ENCODE measurements at regions not wholly inside any gene's neighbourhood (a gene's known extent, or its start where the extent isn't known, plus 50 kb on each side); places are given as distances from the start of the nearest gene placed in this dataset.
"Not testable (repeated sequence)": the region's sequence is repeated elsewhere in the genome, so short reads cannot be mapped to it uniquely, and the experiment has no call there.

GRCh38 chr2:207332480-207333212 is 166.9 kb upstream of the KLF7 start:
- DNase-seq = no peak

DNA sequence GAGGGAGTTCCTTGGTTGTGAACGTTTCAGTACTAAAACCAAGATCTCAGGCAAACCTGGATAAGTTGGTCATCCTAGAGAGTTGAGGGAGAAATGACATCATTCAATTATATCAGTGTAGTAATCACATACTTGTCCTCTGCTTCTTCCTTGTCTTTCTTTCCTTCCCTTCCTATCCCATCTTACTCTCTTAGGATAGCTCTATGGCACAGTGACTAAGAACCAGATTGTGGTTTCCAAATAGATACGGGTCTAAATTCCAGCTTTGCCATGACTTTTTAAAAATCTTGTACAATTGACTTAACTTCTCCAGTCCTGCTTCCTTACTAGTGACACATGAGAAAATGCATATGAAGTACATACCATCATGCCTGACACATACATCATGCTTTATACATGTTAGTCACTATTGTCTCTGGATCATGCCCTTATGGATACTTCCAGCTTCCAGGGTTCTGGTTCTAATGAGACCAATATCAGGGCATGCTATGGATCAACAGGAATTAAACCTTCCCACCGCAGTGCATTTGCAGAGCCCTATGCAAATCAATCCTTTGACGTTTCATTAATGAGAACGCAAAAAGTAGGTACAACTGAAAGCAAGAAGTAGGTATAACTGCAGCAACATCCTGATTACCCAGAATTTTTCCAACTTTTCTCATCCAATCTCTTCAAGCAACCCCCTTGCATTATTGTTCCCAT is 168.0 kb upstream of the KLF7 start:
- DNase-seq = no peak

DNA sequence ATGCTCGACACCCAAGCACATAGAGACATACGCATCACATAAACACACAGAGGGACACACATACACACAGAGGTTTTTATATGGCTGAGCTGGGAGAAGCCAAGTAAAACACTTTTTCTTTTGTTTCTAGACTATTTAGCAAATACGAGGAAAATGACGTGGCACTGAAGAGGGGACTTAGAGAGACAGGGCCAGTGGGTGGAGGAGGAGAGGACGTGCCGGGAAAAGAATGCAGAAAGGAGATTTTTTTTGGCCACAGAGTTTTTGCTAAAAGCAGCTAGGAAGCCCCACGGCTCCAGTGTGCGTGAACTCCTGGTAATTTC is 168.5 kb upstream of the KLF7 start:
- no peak for DNase-seq

DNA sequence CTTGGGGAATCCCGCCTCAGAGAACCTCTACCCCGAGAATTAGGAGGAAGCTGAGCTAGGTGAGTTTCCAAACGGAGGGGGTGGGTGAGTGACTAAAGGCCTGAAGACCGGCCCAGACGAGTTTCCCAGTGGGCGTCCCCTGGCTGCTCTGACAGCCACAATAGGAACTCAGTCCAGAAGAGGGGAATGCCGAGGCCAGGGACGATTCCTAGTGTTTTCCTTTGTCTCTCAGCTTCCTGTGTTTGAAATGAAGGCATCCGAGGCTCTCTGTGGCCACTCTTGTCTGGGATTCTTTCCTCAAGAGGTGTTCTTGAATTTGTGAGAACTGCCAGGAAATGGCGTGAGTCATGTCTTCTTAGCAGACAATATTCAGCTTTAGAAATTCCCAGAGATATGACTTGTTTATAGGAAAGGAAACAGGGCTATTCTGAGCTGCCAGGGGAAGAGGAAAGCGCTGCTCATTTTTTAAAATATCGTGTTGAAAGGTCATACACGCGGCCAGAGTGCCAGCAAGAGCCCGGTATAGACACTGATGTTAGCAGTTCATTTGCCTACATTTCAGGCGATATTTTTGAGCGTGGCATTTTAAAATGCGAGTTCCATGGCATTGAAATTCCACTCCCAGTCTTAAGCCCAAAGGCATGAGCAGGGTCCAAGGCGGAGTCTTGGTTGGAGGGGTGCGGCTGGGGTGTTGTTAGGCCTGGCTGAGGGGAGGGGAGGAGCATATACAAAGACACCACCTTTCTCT is 169.1 kb upstream of the KLF7 start:
- peak; percentile 23 to 34 for DNase-seq

- no peak for DNase-seq
Measured at GRCh38 chr2:207337234-207338219, 171.8 kb upstream of the KLF7 start.

DNA sequence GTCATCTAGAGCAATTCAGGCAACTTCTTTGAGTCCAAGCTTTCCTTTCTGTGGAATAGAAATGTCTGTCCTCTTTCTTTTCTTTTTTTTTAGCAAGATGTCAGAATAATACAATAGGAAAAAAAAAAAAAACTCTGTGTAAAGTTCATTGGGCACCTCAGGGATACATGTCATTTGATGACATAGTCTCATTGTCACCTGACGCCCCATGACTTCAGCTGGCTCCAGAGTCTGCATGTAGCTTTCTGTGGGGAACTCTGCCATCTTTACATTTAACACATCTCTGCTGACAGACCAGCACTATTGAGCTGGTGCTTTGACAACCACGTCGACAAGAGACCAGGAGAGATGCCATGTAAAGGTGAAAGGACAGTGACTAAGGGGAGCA is 172.5 kb upstream of the KLF7 start:
- no peak for DNase-seq

- no peak for DNase-seq
Measured at GRCh38 chr2:207338610-207339009, 172.9 kb upstream of the KLF7 start.

- DNase-seq = no peak
Measured at GRCh38 chr2:207341112-207341750, 175.5 kb upstream of the KLF7 start.

GRCh38 chr2:207341804-207342203 is 176.1 kb upstream of the KLF7 start:
- no peak for DNase-seq

DNA sequence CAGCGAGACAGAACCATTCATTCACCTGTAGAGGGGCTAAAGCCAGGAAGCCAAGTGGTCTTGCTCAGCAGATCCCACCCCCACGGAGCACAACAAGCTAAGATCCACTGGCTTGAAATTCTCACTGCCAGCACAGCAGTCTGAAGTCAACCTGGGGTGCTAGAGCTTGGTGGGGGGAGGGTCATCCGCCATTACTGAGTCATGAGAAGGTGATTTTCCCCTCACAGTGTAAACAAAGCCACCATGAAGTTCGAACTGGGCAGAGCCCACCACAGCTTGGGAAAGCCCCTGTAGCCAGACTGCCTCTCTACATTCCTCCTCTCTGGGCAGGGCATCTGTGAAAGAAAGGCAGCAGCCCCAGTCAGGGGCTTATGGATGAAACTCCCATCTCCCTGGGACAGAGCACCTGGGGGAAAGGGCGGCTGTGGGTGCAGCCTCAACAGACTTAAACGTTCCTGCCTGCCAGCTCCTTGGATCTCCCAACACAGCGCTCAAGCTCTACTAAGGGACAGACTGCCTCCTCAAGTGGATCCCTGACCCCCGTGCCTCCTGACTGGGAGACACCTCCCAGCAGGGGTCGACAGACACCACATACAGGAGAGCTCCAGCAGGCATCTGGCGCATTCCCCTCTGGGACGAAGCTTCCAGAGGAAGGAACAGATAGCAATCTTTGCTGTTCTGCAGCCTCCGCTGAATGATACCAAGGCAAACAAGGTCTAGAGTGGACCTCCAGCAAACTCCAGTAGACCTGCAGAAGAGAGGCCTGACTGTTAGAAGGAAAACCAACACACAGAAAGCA is 179.0 kb upstream of the KLF7 start:
- DNase-seq = not testable (repeated sequence)

DNA sequence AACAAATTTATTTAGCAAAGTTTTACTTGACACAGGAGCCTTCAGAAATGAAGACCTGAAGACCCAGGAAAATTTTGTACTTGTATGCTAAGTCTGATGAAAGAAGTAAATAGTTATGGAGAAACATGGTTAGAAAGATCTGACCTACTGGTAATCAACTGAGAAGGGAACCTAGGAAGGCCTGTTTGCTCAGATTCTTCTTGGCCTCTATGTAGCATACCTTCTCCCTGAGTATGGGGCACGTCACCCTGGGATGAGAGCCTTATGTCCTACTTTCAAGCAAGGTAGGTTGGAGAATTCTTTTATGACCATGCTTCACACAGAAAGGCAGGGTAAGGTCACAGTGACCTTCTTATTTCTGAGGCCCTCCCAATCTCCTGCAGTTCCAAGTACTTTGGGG is 178.6 kb upstream of the CREB1 start:
- no peak for DNase-seq

- DNase-seq = no peak
Measured at GRCh38 chr2:207352978-207353671, 176.6 kb upstream of the CREB1 start.

DNA sequence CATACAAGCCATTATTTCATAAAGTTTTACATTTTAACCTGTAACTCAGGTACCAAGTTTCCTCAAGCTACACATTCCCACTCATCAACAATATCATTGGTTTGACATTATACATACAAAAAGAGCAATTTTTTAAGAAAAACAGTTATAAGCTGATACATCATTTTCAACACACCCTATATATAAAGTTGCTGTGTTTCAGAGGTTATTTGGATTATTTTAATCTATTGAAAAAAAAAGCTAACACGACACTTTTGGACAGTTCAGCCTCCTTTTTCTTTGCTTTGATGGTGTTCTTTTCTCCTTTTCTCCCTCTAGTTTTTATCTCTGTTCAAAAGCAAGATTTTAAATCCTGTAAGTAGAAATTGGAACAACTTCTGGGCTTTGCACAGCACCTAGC is 175.9 kb upstream of the CREB1 start:
- no peak for DNase-seq

DNA sequence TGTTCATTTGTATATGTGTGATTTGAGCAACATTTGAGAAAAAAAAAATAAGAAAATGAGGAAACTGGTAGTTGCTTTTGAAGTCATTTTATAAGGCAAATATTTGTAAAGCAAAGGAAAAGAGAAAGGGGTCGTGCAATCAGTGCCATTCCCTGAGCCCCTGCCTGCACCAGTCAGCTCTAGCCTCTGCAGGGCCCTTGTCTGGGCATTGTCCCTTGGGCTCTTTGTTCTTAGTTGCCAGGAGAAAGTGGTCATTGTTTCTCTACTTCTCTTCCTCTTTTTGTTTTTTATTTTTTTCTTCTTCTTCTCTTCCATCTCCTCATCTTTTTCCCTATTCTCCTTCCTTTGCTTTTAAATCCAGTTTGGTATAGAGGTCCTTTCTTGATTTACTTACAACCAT is 175.3 kb upstream of the CREB1 start:
- no peak for DNase-seq

DNA sequence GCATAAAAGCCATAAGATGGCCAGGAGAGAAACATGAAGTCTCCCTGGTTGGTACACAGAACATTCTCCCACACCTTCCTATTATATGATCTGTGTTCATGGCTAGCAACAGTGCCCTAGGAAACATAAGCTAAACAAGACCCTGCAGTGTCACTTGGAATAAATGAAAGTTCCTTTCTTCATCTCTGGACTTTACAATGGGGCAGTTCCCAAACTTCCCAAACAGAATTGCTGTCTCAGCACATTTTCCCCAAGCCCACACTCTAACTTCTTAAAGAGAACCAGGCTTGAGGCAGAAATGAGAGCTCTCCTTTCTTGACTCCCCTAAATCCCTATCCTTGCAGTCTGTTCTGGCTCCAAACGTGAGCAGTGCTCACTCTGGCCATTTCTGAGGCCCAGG is 173.2 kb upstream of the CREB1 start:
- no peak for DNase-seq

DNA sequence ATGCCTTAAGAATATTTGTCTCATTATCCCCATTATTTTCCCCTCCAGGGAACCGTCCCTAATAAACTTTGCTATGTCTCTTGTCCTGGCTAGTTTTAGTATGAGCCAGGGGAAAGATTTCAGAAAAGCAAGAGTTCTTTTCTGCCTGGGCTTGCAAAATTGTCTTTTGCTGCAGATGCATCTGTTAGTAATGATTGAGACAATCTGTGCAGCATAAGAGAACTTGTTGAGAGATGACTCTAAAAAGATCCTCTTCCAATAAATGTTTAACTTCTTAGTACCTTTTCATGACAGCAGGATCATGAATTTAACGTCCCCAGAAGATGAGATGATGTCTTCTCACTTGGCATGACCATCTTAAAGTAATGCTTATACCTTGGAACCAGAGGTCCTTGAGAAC is 172.5 kb upstream of the CREB1 start:
- no peak for DNase-seq

DNA sequence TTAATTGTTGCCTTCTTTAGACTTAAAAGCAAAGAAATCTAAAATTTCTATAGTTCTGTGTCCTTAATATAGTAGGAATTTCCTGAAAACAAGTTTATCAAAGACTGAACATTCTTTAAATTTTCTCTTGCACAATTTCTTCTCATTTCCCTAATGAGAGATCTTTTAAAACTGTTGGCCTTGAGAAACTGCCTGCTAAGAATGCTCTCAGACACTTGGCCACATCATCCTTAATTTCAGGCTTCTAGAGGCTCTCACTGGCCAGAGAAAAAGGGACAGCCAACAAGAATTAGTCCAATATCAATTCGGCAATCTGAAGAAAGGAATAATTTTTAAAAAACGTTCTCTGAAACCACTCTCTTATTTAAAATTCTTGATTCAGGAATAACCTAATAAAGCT is 167.0 kb upstream of the CREB1 start:
- no peak for DNase-seq

DNA sequence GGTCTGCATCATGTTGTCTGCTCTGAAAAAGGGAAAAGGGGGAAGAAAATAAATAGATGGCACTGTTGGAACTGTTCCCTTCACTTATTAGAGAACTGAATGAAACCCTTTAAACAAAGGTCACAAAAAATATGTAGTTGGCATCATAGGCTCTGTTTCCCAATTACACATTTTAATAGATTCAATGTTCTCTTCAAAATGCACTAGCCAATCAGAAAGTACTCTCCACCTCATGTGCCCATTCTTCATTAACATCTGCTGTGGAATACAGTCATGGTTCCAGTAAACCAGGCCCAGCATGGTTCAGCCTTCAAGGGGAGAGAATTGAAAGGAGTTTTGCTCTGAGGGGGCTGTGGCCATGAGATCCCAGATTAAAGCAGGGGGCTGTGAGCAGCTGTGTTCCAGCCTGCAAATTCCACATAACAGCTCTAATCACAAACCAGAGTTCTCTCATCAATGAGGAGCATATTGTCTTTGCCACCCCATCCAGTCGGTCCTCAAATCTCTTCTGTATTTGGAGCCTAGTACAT is 165.9 kb upstream of the CREB1 start:
- no peak for DNase-seq

- no peak for DNase-seq
Measured at GRCh38 chr2:207370646-207371045, 159.1 kb upstream of the CREB1 start.

DNA sequence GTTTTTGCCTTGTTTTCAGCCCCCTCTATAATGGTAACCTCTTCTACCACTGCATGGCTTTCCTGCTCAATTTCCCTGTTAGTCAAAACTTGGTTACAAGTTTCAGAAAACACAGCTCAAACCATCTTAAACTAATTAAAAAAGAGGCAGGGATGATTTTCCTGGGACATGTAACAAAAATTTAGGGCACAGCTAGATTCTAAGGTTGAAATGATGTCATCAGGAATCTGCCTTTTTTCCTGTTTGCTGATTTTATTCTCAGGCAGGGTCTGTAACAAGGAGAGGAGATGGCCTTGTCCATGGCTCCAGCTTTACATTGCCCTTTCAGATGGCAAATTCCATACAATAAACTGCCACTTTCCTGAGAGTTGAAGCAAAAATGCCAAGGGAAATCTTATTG is 157.9 kb upstream of the CREB1 start:
- DNase-seq = no peak

GRCh38 chr2:207372483-207372882 is 157.3 kb upstream of the CREB1 start:
- no peak for DNase-seq

All from stimulated activated CD4-positive, alpha-beta T cell treated with anti-CD3 and anti-CD28 coated beads, Interleukin-4, amount 100 ng/mL, for 4 hours (primary cell).